Dermis blood vessel endothelial cell (primary cell): ENCODE measurements at regions not wholly inside any gene's neighbourhood (a gene's known extent, or its start where the extent isn't known, plus 50 kb on each side); places are given as distances from the start of the nearest gene placed in this dataset.
"Not testable (repeated sequence)": the region's sequence is repeated elsewhere in the genome, so short reads cannot be mapped to it uniquely, and the experiment has no call there.

Source experiments
- DNase-seq: peaks from one replicate; pipeline ENCODE4 v3.0.0; 2010

DNA sequence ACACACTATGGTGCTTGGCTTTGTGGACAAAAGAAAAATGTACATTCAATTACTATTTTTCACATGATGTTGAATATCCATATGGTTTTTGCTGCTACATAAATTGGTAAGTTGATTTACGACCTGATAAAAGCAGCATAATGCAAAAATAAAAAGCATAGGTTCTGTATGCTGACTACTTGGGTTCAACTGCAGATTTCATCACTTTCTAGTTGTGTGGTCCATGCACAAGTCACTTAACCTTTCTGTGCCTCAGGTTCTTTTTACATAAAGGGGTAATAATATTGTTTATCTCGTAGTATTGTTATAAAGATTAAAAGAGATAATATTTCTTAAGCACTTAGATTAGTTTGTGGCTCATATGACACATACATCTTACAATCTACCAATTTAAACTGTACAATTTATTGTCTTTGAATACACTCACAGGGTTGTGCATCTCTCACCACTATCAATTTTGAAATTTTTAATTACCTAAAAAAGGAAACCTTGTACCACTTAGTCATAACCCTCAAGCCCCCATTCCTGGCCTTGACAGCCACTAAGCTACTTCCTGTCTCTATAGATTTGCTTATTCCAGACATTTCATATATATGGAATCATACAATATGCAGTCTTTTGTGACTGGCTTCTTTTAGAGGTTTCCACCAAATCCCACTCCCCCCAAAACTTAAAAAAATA is 1443.9 kb downstream of the SUCLG1 start:
- DNase-seq, result no peak

DNA sequence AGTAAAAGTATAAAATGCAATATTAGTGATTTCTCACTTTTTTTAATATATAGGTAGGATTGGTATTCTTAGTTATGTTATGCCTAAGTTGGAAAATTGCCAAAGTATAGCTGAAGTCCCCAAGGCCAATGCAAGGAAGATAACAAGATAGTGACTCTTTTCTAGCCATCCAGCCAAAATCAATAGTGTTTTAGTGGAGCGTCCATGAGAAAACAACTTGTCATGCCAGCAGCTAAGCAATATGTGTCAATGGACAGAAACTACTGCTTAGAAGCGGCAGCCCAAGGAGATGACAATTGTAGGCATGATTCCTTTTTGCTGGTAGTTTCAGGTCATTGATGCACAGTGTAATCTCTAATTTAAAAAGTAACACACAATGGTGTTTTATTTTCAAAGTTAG is 1444.6 kb downstream of the SUCLG1 start:
- DNase-seq, result no peak

DNA sequence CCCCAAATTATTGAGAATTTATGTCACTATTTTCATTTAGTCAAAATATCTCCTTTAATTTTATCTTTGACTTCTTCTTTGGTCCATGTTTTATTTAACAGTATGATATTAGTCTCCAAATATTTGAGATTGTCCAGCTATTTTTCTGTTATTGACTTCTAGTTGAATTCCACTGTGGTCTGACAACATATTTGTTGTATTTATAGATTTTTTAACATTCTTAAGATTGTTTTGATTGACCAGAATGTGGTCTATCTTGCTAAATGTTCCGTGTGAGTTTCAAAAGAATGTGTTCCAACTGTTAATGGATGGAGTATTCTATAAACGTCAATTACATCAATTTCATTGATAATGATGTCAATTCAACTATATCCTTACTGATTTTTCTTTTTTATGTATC is 1452.1 kb downstream of the SUCLG1 start:
- no peak for DNase-seq

DNA sequence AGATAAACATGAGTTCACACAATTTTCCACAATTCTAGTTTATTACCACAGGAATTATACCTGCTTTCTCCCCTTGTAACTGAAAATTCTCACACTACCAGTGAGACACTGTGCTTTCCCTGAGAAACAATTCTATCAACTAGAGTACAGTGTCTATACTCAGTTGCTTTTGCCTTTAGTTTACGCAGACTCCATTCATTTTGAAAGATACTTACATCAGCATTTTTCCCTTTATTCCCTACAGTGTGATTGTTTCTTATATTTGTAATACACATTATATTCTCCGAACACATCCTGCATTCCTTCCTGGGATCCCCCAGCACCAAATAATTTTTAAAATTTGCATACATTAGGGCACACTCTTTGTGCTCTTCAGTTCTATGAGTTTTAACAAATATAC is 1455.5 kb downstream of the SUCLG1 start:
- no peak for DNase-seq

DNA sequence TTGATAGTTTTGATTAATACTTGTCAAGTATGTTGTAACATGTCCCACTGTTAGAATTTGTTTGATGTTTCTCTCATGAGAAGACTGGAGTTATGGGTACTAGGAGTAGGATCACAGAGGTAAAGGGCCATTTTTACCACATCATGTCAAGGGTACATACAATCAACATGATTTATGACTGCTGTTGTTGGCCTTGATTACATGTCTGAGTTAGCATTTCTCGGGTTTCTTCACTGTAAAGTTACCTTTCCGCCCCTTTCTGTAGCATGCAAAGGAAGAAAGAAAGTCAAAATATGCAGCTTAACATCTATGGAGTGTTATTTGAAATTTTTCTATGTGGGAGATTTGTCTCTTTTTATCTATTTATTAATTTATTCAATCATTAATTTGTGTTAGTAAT is 1456.4 kb downstream of the SUCLG1 start:
- no peak for DNase-seq

DNA sequence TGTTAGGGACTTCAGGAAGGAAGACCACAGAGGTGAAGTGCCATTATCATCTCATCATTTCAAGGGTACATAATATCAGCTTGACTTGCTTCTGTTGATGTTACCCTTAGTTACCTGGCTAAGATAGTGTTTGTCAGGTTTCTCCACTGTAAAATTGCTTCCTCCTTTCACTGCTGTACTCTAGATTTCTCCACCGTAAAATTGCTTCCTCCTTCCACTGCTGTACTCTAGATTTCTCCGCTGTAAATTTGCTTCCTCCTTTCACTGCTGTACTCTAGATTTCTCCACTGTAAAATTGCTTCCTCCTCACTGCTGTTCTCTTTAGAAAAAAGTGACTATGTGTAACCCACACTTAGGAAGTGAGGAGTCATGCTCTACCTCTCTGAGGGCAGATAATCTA is 1460.3 kb downstream of the SUCLG1 start:
- no peak for DNase-seq

DNA sequence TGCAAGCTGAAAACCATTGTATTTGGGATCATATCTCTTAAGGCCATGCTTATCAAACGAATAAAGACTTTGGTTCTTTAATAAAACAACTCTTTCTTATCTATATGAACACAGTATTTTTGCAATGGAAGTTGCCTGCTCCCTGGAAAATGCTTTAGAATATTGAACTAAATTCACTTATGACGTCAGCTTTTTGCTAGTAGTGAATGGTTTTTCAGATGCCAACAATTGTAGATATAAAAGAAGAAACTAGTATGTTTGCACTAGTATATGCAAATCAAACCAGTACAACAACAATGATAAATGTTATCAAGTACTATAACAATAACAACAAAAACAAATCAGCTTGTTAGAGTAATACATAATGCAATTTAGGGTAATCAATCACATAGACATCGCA is 1462.9 kb downstream of the SUCLG1 start:
- no peak for DNase-seq

DNA sequence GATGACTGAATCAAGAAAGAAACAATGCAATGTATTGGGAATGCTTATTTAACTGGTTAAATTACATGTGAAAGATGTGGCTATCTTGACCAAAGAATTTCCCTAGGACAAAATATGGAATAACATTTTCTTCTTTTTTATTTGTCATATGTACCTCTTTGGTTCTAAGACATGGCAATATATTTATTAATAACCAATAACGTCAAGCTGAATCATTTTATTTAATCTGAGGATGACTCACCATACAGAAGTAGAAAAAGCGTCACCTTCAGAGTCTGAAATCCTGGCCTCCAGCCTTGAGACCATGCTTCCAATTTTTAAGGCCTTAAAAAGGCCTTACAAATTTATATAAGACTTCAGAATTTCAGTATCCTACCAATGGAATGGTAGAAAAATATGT is 1464.9 kb downstream of the SUCLG1 start:
- DNase-seq, result no peak

DNA sequence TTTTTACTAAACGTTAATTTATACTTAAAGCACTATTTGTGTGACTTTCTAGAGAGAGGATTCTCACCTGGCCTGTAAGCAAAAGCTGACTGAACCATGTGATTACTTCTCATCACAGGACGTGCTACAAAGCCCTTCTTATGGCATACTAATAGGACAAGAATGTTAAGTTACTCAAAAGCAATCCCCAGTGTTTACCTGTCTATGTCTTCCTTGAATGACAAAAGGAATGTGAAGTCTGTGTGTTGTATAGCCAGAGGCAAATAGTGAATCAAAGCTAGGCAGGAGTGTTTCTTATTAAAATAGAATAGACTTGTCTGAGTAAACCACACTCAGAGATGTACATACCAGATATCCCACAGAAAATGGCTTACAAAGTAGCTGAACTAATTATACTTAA is 1465.5 kb downstream of the SUCLG1 start:
- DNase-seq, result no peak

DNA sequence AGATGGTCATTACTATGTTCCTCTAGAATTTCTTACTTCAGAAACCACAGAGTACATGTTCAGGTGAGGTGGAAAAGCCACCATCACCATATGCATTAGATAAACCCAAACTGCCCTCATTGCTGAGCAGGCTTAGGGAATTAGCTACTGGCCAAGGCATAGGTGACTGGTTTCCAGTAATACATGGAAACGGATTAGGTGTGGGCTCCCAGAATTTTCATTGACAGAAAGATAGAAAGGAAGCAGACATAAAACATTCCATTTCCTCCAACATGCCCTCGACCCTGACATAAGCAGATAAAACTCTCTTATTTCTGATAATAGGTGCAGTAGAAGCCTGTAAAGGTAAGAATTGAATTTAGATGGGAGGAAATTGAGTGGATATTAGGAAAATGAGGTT is 1466.1 kb downstream of the SUCLG1 start:
- DNase-seq, result no peak

DNA sequence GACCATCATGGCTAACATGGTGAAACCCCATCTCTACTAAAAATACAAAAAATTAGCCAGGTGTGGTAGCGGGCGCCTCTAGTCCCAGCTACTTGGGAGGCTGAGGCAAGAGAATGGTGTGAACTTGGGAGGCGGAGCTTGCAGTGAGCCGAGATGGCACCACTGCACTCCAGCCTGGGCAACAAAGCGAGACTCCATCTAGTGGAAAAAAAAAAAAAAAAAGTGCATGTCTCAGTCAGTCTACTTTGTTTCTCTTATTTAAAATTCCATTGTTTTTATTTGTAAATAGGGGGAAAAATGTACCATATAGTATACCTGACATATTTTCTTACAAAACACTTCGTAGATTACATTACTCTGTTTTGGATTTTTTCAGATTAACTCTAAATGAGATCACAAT is 1471.4 kb downstream of the SUCLG1 start:
- DNase-seq, result not testable (repeated sequence)

DNA sequence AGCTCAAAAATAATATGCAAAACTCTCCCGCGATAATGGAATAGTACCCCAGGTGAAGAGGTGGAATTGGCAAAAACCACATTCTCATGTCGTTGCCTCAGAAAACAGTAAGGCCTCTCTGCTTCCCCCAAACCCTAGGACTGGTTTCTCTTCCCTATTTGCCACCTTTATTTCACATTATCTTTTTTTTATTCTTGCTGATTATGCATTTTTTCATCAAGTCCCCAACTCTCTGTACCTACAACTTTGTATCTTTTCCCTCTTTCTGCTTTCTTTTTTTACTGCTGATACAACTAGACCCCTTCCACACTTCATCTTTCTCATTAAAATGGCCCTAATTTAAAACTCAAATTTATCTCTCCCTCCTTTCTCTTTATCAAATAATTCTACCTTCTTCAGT is 1472.2 kb downstream of the SUCLG1 start:
- DNase-seq, result no peak

DNA sequence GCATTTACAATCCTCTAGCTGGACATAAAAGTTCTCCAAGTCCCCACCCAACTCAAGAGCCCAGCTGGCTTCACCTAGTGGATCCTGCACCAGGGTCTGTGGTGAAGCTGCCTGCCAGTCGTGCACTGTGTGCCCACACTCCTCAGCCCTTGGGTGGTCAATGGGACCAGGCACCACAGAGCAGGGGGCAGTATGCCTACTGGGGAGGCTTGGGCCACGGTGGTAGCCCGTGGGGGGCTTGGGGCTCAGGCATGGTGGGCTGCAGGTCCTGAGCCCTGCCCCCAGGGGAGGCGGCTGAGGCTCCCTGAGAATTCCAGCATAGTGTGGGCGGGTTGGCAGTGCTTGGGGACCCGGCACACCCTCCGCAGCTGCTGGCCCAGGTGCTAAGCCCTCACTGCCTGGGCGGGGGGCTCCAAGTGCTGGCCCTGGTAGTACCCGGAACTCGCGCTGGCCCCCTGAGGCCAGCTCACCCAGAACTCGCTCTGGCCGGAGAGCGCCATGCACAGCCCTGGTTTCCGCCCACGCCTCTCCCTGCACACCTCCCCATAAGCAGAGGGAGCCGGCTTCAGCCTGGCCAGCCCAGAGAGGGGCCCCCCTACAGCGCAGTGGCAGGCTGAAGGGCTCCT is 1473.4 kb downstream of the SUCLG1 start:
- no peak for DNase-seq

DNA sequence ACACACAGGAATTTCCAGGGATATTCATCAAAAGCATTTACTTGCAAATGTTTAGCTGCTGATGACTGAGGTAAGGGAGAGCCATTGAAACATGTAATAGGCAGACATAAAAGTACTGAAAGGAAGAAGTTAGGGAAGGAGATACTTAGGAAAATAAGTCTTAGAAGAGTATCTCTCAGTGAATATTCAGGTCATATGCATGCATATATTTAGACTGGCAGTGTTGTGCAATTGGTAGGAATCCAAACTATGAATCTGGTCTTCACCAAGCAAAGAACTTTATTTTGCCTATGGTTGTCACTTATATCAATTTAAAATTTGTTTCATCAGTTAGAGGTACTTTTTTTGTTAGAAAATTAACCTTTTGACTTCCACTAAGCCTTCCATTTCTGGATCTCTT is 1490.7 kb downstream of the SUCLG1 start:
- no peak for DNase-seq

DNA sequence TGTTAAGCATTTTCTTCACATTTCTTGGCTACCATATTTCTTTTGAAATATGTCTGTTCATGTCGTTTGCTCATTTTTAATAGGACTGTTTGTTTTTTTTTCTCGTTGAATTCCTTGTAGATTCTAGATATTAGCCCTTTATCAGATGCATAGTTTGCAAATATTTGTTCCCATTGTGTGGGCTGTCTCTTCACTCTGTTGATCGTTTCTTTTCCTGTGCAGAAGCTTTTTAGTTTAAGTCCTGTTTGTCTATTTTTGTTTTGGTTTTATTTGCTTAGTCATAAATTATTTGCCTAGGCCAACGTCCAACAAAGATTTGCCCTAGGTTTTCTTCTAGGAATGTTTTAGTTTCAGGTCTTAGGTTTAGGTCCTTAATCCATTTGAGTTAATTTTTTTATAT is 1494.7 kb downstream of the SUCLG1 start:
- no peak for DNase-seq

DNA sequence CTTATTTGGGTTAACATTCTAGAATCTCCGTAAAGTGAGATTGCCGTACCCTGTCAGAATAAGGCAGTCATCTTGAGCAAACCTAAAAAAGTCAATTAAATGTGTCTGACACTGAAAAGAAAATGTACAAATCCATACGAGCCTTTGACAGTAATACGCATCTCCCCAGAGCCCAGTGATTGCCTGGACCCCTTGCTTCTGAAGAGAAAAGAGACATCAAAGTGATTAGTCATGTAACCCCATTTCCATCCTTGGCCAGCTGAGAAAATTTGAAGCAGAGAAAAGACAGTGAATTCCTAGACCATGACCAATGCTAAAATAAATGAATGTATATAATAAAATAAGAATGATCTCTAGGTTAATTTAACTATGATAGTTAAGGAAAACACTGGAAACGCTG is 1499.4 kb downstream of the SUCLG1 start:
- no peak for DNase-seq

DNA sequence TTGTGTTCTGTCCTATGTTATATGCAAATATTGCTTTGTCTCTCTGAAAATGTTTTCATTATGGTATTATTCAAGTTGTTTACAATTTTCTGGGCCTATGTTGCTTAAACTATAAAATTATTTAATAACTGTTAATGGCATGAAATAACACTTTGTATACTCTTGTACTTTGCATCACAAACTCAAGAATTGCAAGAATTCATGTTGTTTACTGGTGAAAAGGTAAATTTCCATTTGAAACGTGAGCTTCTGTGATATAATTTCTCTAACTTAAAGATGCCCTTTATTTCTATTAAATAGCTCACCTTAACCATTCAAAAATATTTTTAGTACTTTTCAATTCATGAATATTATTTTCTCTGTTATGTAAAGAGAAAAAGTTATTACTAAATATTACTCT is 1504.2 kb downstream of the SUCLG1 start:
- no peak for DNase-seq

DNA sequence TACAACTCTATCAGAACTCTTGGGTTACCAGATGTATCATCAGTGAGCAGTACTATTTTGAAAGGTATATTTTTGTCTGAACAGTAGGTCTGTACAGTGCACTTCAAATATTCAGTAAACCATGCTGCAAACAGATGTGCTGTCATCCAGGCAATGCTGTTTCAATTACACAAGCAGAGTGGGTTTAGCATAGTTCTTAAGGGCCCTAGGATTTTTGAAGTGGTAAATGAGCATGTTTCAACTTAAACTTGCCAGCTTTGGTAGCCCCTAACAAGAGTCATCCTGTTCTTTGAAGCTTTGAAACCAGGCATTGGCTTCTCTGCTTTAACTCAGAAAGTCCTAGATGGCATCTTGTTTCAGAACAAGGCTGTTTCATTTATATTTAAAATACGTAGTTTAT is 1519.9 kb downstream of the SUCLG1 start:
- DNase-seq, result no peak

DNA sequence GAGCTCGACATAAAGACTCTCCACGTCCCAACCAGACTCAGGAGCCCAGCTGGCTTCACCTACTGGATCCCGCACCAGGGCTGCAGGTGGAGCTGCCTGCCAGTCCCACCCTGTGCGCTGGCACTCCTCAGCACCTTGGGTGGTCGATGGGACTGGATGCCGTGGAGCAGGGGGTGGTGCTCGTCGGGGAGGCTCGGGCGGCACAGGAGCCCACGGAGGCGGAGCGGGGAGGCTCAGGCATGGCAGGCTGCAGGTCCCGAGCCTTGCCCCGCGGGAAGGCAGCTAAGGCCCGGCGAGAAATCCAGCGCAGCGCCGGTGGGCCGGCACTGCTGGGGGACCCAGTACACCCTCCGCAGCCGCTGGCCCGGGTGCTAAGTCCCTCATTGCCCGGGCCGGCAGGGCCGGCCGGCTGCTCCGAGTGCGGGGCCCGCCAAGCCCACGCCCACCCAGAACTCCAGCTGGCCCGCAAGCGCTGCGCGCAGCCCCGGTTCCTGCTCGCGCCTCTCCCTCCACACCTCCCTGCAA is 1520.7 kb downstream of the SUCLG1 start:
- DNase-seq, result not testable (repeated sequence)

DNA sequence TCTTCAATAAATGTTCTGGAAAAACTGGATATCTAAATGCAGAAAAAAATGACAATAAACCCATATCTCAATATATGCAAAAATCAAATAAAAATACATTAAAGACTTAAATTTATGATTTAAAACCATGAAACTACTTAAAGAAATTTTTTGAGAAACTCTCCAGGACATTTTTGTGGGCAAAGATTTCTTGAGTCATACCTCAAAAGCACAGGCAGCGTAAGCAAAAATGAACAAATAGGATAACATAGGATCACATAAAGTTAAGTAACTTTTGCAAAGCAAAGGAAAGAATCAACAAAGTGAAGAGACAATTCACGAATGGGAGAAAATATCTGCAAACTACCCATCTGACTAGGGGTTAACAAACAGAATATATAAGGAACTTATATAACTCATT is 1545.5 kb downstream of the SUCLG1 start:
- DNase-seq, result no peak

DNA sequence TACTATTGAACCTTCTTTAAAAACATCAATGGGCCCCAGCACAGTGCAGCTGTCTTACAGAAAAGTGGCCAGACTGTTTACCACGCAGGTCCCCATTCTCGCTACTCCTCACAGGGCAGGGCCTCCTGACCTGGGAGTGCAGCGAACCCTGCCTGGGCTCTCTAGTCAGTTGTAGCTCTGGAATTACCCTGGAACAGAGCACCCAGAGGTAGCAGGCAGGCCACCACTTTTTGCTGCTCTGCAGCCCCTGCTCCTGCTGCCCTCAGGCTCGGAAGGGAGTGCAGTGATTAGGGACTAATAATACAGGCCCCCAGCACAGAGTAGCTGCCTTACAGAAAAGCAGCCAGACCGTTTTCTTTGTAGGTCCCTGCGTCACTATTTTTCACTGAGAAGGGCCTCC is 1563.0 kb downstream of the SUCLG1 start:
- DNase-seq, result no peak

DNA sequence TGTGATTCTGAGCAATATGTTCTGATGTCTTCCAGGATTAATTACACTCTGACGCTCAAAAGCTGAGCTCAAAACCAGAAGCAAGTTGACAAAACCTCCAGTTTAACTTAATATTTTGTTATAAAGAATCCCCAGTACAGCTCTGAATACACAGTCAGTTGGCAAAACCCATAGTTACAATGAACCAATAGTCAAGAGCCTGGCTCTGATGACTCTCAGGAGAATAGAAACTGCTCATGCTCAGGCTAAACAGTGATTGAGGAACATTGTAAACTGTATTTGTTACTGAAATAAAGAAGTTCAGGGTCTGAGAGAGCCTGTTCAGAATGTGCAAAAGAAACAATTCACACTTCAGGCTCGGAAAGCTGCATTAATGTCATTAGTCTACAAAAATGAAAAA is 1565.9 kb downstream of the SUCLG1 start:
- DNase-seq, result no peak

DNA sequence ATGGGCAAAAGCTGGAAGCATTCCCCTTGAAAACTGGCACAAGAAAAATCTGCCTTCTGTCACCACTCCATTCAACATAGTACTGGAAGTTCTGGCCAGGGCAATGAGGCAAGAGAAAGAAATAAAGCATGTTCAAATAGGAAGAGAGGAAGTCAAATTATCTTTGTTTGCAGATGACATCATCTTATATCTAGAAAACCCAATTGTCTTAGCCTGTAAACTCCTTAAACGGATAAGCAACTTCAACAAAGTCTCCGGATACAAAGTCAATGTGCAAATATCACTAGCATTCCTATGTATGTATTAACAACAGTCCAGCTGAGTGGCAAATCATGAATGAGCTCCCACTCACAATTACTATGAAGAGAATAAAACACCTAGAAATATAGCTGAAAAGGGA is 1579.3 kb downstream of the SUCLG1 start:
- peak; percentile 11 for DNase-seq

DNA sequence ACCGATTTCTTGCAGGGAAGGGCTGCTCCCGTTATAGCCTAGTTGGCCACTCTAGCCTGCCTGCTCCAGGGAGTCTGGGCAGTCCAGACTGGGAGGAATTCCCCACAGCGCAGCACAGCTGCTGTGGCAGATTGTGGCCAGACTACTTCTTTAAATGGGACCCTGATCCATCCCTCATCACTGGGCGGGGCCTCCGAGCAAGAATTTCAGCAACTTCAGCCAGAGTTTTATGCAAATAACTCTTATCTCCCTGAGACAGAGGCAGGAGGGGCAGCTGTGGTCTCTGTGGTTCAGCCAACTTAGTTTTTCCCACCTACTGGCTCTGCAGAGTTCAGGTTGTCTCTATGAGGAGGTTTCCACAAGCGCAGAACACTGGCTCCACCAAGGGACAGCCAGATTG is 1583.2 kb downstream of the SUCLG1 start:
- no peak for DNase-seq

DNA sequence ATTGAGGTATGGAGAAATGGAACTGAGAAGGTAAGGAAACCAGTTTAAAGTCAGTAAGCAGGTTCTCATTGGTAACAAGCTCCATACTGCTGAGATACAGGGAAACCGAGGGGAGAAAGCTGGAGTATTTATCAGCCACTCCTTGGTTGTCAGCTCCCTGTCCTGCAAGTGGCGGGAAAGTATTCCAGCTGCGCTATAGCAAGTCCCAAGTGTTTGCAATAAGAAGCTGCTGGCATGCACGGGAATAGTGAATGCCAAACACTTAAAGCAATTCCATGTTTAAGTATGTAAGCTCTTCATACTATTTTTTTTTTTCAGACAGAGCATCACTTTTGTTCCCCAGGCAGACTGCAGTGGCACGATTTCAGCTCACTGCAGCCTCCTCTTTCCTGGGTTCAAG is 1601.1 kb downstream of the SUCLG1 start:
- no peak for DNase-seq
